CD14-positive monocyte (primary cell): ENCODE measurements at regions not wholly inside any gene's neighbourhood (a gene's known extent, or its start where the extent isn't known, plus 50 kb on each side); places are given as distances from the start of the nearest gene placed in this dataset.

ENCODE experiments used
- DNase-seq, 3 donors: peaks; one replicate each; pipeline ENCODE4 v3.0.0-alpha.2; 2011 to 2022
- H2AFZ ChIP-seq: 2 replicates; pipeline ENCODE4 v1.6.0; 2012; ENCODE audit warnings: mild to moderate bottlenecking, low read depth, low read length, inconsistent platforms; ENCODE audit not compliant: insufficient read depth, poor library complexity, severe bottlenecking
- H3K27ac ChIP-seq, 2 donors: 1 replicate in 1 of 2; 2 replicates in 1 of 2; pipeline ENCODE4 v1.5.1; 2012 to 2013; ENCODE audit warnings: low read length in 2 of 2, control low read depth in 1 of 2, inconsistent platforms in 1 of 2, low read depth in 1 of 2, mild to moderate bottlenecking in 1 of 2
- H3K27me3 ChIP-seq, 2 donors: one replicate each; pipeline versions ENCODE4 v1.6.0 to v1.6.1; 2011 to 2013; ENCODE audit warnings: low read length in 2 of 2; ENCODE audit not compliant: control insufficient read depth in 2 of 2, insufficient read depth in 2 of 2
- H3K36me3 ChIP-seq, 2 donors: replicated peaks in 1 of 2; 1 replicate in 1 of 2; 2 replicates in 1 of 2; pipeline versions ENCODE4 v1.5.1 to v1.6.1; 2012 to 2013; ENCODE audit warnings: low read length in 2 of 2, control low read depth in 1 of 2, inconsistent platforms in 1 of 2, mild to moderate bottlenecking in 1 of 2; ENCODE audit not compliant: insufficient read depth in 2 of 2, control insufficient read depth in 1 of 2
- H3K4me1 ChIP-seq, 2 donors: 1 replicate in 1 of 2; 2 replicates in 1 of 2; pipeline versions ENCODE4 v1.5.1 to v1.6.1; 2012 to 2013; ENCODE audit warnings: low read length in 2 of 2, control low read depth in 1 of 2, inconsistent platforms in 1 of 2, mild to moderate bottlenecking in 1 of 2, moderate library complexity in 1 of 2; ENCODE audit not compliant: insufficient read depth in 2 of 2, control insufficient read depth in 1 of 2
- H3K4me2 ChIP-seq: replicated peaks from 2 replicates; pipeline ENCODE3; 2012; ENCODE audit warnings: low read length, moderate library complexity, mild to moderate bottlenecking; ENCODE audit not compliant: poor library complexity, severe bottlenecking; ENCODE audit errors: extremely low read depth
- H3K4me3 ChIP-seq, 3 experiments: fragments of 200-600 bp in 1 of 3; sonication (generic) in 1 of 3; replicated peaks in 1 of 3; 1 replicate in 2 of 3; 2 replicates in 1 of 3; pipeline ENCODE4 v1.5.1; 2011 to 2013; ENCODE audit warnings: low read length in 3 of 3, mild to moderate bottlenecking in 3 of 3, control low read depth in 2 of 3, low read depth in 2 of 3, inconsistent platforms in 1 of 3, moderate library complexity in 1 of 3
- H3K79me2 ChIP-seq: 2 replicates; pipeline ENCODE4 v1.6.0; 2012; ENCODE audit warnings: mild to moderate bottlenecking, control low read depth, inconsistent platforms, low read length, moderate library complexity; ENCODE audit not compliant: insufficient read depth
- H3K9ac ChIP-seq: 2 replicates; pipeline ENCODE4 v1.6.0; 2017; ENCODE audit warnings: low read length, mild to moderate bottlenecking; ENCODE audit not compliant: insufficient read depth, poor library complexity, severe bottlenecking
- H3K9me3 ChIP-seq, 2 donors: replicated peaks in 1 of 2; 1 replicate in 1 of 2; 2 replicates in 1 of 2; pipeline versions ENCODE4 v1.5.1 to v1.6.1; 2012 to 2013; ENCODE audit warnings: low read length in 2 of 2, control low read depth in 1 of 2; ENCODE audit not compliant: control insufficient read depth in 1 of 2, insufficient read depth in 1 of 2
- H4K20me1 ChIP-seq: 2 replicates; pipeline ENCODE4 v1.6.0; 2012; ENCODE audit warnings: mild to moderate bottlenecking, low read length, control low read depth, moderate library complexity; ENCODE audit not compliant: insufficient read depth
- H3K27ac Mint-ChIP-seq, 7 donors: one replicate each; pipeline ENCODE4 v1.8.0; 2020; ENCODE audit warnings: mild to moderate bottlenecking in 7 of 7, mixed read lengths in 7 of 7, moderate library complexity in 6 of 7, inconsistent platforms in 2 of 7
- H3K27me3 Mint-ChIP-seq, 3 donors: one replicate each; pipeline ENCODE4 v1.8.0; 2021 to 2022; ENCODE audit warnings: low read depth in 3 of 3, mild to moderate bottlenecking in 3 of 3, mixed read lengths in 3 of 3, moderate library complexity in 3 of 3, inconsistent platforms in 1 of 3
- H3K36me3 Mint-ChIP-seq, 2 donors: one replicate each; pipeline ENCODE4 v1.8.0; 2020; ENCODE audit warnings: mixed read lengths in 2 of 2, inconsistent platforms in 1 of 2, mild to moderate bottlenecking in 1 of 2
- H3K4me1 Mint-ChIP-seq: one replicate; pipeline ENCODE4 v1.8.0; 2020; ENCODE audit warnings: mild to moderate bottlenecking, mixed read lengths
- H3K4me3 Mint-ChIP-seq, 2 donors: one replicate each; pipeline ENCODE4 v1.8.0; 2020; ENCODE audit warnings: mild to moderate bottlenecking in 2 of 2, mixed read lengths in 2 of 2, moderate library complexity in 1 of 2
- H3K9me3 Mint-ChIP-seq, 7 donors: one replicate each; pipeline ENCODE4 v1.8.0; 2020 to 2022; ENCODE audit warnings: mixed read lengths in 7 of 7, mild to moderate bottlenecking in 6 of 7, moderate library complexity in 6 of 7, inconsistent platforms in 2 of 7
- CTCF ChIP-seq: fragments of 200-600 bp; IDR thresholded peaks from one replicate; pipeline ENCODE4 v1.8.0; 2022; ENCODE audit warnings: antibody characterized with exemption, mild to moderate bottlenecking
- WGBS: methylation state at CpG from one replicate; pipeline ENCODE4 v1.1.5; 2013; ENCODE audit warnings: missing lambda C conversion rate; ENCODE audit not compliant: insufficient coverage; 5-methylcytosine and 5-hydroxymethylcytosine counted together
- intact Hi-C, 2 donors: fragments of 100-400 bp; cut with micrococcal nuclease; formaldehyde crosslinking; loops; one replicate each; pipeline versions ENCODE4 v1.15.0 to v1.15.1; 2023

GRCh38 chr2:234680688-234681619 lies 184.1 kb upstream of the ARL4C start:
- Histone ChIP-seq H3K9ac (no peak overlapping the region), H3K27me3 (no peaks in the 10 kb centered on the region), H4K20me1 (no peaks in the 10 kb centered on the region), H3K36me3 (no peaks in the 10 kb centered on the region), H3K4me2 (no peak overlapping the region), H3K79me2 (no peaks in the 10 kb centered on the region), H3K27ac (no peak overlapping the region), H3K4me1 (no peaks in the 10 kb centered on the region), H2AFZ (no peak overlapping the region), H3K4me3 (no peak overlapping the region), H3K9me3 (no peaks in the 10 kb centered on the region)
- no peaks in the 10 kb centered on the region for H3K36me3 Mint-ChIP-seq
- TF ChIP-seq CTCF = no peak
- H3K27me3 Mint-ChIP-seq = no peaks in the 10 kb centered on the region
- 100% methylated on average over 2 of the region's 9 CpGs for WGBS
- H3K4me3 Mint-ChIP-seq = no peak overlapping the region
- intact Hi-C loops = no loop called here
- no peaks in the 10 kb centered on the region for H3K9me3 Mint-ChIP-seq
- no peak overlapping the region for H3K27ac Mint-ChIP-seq
- H3K4me1 Mint-ChIP-seq = no peaks in the 10 kb centered on the region
- DNase-seq = no peak

GRCh38 chr2:234679741-234680687 lies 183.1 kb upstream of the ARL4C start:
- Histone ChIP-seq H3K9ac (no peak overlapping the region), H3K27me3 (no peaks in the 10 kb centered on the region), H3K36me3 (no peaks in the 10 kb centered on the region), H2AFZ (no peak overlapping the region), H3K4me3 (no peak overlapping the region), H4K20me1 (no peaks in the 10 kb centered on the region), H3K27ac (no peak overlapping the region), H3K4me1 (no peaks in the 10 kb centered on the region), H3K79me2 (no peaks in the 10 kb centered on the region), H3K9me3 (no peaks in the 10 kb centered on the region), H3K4me2 (no peak overlapping the region)
- DNase-seq = no peak
- Mint-ChIP-seq H3K4me1 (no peaks in the 10 kb centered on the region), H3K27me3 (no peaks in the 10 kb centered on the region), H3K9me3 (no peaks in the 10 kb centered on the region), H3K4me3 (no peak overlapping the region), H3K36me3 (no peaks in the 10 kb centered on the region), H3K27ac (no peak overlapping the region)
- intact Hi-C loops = no loop called here
- TF ChIP-seq CTCF = no peak
- 91% methylated on average over 12 of the region's 14 CpGs for WGBS
